Stomach (tissue), 8 donors: ENCODE measurements at regions not wholly inside any gene's neighbourhood (a gene's known extent, or its start where the extent isn't known, plus 50 kb on each side); places are given as distances from the start of the nearest gene placed in this dataset.
"Not testable (repeated sequence)": the region's sequence is repeated elsewhere in the genome, so short reads cannot be mapped to it uniquely, and the experiment has no call there.

Experiments
- DNase-seq, 2 donors: peaks; one replicate each; pipeline versions ENCODE4 v3.0.0 to v3.0.0-alpha.2; 2013 to 2019
- H3K27ac ChIP-seq, 5 donors: fragments of 200-600 bp in 4 of 5; sonication (generic) in 4 of 5; one replicate each; pipeline ENCODE4 v1.5.1; 2013 to 2019; ENCODE audit warnings: mild to moderate bottlenecking in 1 of 5, moderate library complexity in 1 of 5
- H3K27me3 ChIP-seq, 3 donors: fragments of 200-600 bp; sonication (generic); one replicate each; pipeline ENCODE4 v1.5.1; 2017 to 2019; ENCODE audit warnings: mixed run types in 1 of 3
- H3K36me3 ChIP-seq, 4 donors: fragments of 200-600 bp; sonication (generic); 1 replicate in 3 of 4; 2 replicates in 1 of 4; pipeline ENCODE4 v1.5.1; 2016 to 2019
- H3K4me1 ChIP-seq, 4 donors: fragments of 200-600 bp; sonication (generic); one replicate each; pipeline ENCODE4 v1.5.1; 2016 to 2019
- H3K4me3 ChIP-seq, 4 donors: fragments of 200-600 bp; sonication (generic) in 3 of 4; one replicate each; pipeline ENCODE4 v1.5.1; 2016 to 2019; ENCODE audit warnings: mild to moderate bottlenecking in 1 of 4
- H3K9me3 ChIP-seq, 4 donors: fragments of 200-600 bp; sonication (generic); one replicate each; pipeline ENCODE4 v1.5.1; 2016 to 2019
- EP300 ChIP-seq: sonication (generic); formaldehyde crosslinking; IDR thresholded peaks from one replicate; pipeline ENCODE4 v1.6.1; 2017; ENCODE audit warnings: antibody characterized with exemption
- POLR2A ChIP-seq, 4 donors: fragments of 450-650 bp; IDR thresholded peaks; one replicate each; pipeline ENCODE4 v1.6.1; 2016; ENCODE audit warnings: antibody characterized with exemption in 4 of 4, control low read depth in 2 of 4, mild to moderate bottlenecking in 1 of 4, moderate library complexity in 1 of 4
- POLR2AphosphoS5 ChIP-seq, 3 donors: sonication (generic); formaldehyde crosslinking; IDR thresholded peaks; one replicate each; pipeline ENCODE4 v1.6.1; 2016; ENCODE audit warnings: antibody characterized with exemption in 3 of 3
- WGBS, 5 donors: extraction: QIAGEN DNeasy Blood & Tissue Kit in 3 of 5; methylation state at CpG; one replicate each; pipeline versions ENCODE4 v1.1.5 to v1.1.7; 2013 to 2018; 5-methylcytosine and 5-hydroxymethylcytosine counted together
- intact Hi-C: fragments of 100-400 bp; cut with DNase I; formaldehyde crosslinking; loops from one replicate; pipeline ENCODE4 v1.15.1; 2023; ENCODE audit warnings: low total_unique reads
- TF ChIP-seq, protein P1 (sequence below), 7 experiments: fragments of 450-650 bp in 4 of 7; fragments of 200-600 bp in 3 of 7; sonication (generic) in 3 of 7; IDR thresholded peaks; one replicate each; pipeline ENCODE4 v1.5.1; 2016 to 2019; ENCODE audit warnings: antibody characterized with exemption in 7 of 7, control low read depth in 2 of 7, mild to moderate bottlenecking in 1 of 7
- donor health status: healthy with polysubstance abuse.
- donor health status: Bipolar disorder and iron deficiency.
- donor health status: healthy.

DNA sequence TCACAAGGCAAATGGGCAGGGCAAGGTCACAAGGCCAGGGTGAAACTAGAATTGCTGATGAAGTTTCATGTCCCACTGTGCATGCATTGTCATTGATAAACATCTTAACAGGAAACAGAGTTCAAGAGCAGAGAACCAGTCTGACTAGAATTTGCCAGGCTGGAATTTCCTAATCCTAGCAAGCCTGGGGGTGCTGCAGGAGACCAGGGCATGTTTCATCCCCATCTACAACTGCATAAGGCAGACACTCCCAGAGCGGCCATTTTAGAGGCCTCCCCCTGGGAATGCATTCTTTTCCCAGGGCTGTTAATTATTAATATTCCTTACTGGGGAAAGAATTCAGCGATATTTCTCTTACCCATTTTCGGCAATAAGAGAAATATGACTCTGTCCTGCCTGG lies 172.6 kb upstream of the XIST start:
- H3K36me3 ChIP-seq, H3K27me3 ChIP-seq, H3K4me3 ChIP-seq, intact Hi-C loops, DNase-seq, H3K27ac ChIP-seq, H3K4me1 ChIP-seq: not testable (repeated sequence)
- WGBS, 5 donors, result 86 to 100% (median 96%) methylated on average over 3 of the region's 3 CpGs
- H3K9me3 ChIP-seq, result peaks cover 0 to 14% (median 6%) of the 10 kb centered on the region in 4 donors

DNA sequence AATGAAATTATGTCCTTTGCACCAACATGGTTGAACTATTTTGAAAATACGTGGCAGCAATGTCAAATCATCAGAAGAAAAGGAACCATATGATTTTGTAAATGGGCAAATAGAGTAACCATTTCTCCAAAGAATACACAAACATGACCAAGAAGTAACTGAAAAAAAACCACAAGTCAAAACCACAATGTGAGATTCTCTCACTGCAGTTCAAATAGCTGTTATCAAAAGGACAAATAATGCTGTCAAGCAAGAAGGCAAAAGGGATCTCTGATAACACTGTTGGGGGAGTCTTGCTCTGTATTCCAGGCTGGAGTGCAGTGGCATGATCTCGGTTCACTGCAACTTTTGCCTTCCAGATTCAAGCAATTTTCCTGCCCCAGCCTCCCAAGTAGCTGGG lies 170.7 kb upstream of the XIST start:
- Histone ChIP-seq H3K4me1 (no peaks in the 10 kb centered on the region), H3K9me3 (peaks cover 0 to 14% (median 6%) of the 10 kb centered on the region in 4 donors), H3K4me3 (no peak overlapping the region), H3K27me3 (no peaks in the 10 kb centered on the region), H3K36me3 (no peaks in the 10 kb centered on the region), H3K27ac (no peak overlapping the region)
- 55 to 79% (median 75%) methylated on average over 2 of the region's 2 CpGs for WGBS, 5 donors
- intact Hi-C loops, result no loop called here
- no peak for DNase-seq
- TF ChIP-seq POLR2AphosphoS5 (IDR thresholded peaks at IDR 0.05), result no peak
- TF ChIP-seq, protein P1, sequence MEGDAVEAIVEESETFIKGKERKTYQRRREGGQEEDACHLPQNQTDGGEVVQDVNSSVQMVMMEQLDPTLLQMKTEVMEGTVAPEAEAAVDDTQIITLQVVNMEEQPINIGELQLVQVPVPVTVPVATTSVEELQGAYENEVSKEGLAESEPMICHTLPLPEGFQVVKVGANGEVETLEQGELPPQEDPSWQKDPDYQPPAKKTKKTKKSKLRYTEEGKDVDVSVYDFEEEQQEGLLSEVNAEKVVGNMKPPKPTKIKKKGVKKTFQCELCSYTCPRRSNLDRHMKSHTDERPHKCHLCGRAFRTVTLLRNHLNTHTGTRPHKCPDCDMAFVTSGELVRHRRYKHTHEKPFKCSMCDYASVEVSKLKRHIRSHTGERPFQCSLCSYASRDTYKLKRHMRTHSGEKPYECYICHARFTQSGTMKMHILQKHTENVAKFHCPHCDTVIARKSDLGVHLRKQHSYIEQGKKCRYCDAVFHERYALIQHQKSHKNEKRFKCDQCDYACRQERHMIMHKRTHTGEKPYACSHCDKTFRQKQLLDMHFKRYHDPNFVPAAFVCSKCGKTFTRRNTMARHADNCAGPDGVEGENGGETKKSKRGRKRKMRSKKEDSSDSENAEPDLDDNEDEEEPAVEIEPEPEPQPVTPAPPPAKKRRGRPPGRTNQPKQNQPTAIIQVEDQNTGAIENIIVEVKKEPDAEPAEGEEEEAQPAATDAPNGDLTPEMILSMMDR (IDR thresholded peaks at IDR 0.05), result no peak
- no peak for TF ChIP-seq EP300
- TF ChIP-seq POLR2A (IDR thresholded peaks at IDR 0.05), result no peak

DNA sequence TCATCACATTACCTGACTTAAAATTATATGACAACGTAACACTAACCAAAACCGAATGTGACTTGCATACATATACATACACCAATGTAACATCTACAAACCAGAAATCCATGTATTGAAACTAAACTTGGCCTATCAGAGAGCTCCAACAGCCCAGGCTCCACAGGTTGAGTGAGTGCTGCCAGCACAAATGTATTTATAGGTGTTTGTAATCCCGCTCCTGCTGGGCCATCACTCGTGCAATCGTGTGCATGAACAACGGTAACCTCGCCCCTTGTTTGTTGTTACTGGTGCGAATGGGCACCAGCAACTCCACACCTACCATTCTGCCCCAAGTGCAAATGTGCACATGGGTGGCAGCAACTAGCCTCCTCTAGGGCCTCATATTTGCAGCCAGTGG lies 165.7 kb upstream of the XIST start:
- Histone ChIP-seq H3K9me3 (peaks cover 0 to under 1% (median 0%) of the 10 kb centered on the region in 4 donors), H3K27me3 (no peaks in the 10 kb centered on the region), H3K4me3 (no peak overlapping the region), H3K4me1 (peaks cover 0 to 5% (median 0%) of the 10 kb centered on the region in 4 donors), H3K27ac (no peak overlapping the region), H3K36me3 (no peaks in the 10 kb centered on the region)
- intact Hi-C loops, result loop anchor here (5.0 kb wide), 1 partner anchor 161 kb away; no protein-coding TSS in a partner anchor
- WGBS, 5 donors, result 91 to 100% (median 96%) methylated on average over 2 to 8 of the region's 8 CpGs
- no peak for TF ChIP-seq POLR2AphosphoS5 (IDR thresholded peaks at IDR 0.05)
- TF ChIP-seq POLR2A (IDR thresholded peaks at IDR 0.05), result no peak
- TF ChIP-seq, protein P1 (IDR thresholded peaks at IDR 0.05), result no peak
- no peak for TF ChIP-seq EP300
- DNase-seq, result no peak

DNA sequence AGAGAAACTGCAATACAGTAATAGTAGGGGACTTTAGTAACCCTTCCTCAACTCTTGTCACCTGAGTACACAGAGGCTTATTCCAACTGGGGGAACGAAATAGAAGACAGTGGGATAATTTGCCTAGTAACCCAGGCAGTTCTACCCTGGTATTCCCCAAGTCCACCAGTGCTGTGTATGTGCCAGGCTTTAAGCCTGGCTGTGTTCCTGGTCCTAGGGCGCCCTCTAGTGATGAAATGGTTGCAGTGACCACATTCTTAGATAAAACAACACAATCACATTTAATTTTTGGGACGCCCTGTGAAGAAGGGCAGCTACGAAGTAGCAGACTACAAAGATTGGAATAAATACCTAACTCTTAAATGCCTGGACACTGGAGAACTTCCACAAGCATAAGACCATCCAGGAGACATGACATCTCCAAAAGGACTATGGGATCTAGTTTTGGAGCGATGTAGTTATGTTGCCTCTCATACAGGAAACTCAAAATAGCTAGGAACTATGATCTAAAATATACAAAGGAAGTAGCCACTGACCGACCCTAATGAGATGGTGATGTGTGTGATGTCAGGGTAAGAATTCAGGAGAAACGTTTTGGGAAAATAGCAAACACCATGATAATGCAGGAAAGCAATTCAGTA lies 163.0 kb upstream of the XIST start:
- intact Hi-C loops, result loop anchor here (5.0 kb wide), 1 partner anchor 158 kb away; no protein-coding TSS in a partner anchor
- 21 to 35% (median 23%) methylated on average over 7 of the region's 7 CpGs for WGBS, 5 donors
- no peaks in the 10 kb centered on the region for H3K27me3 ChIP-seq
- H3K27ac ChIP-seq, result no peak overlapping the region
- H3K9me3 ChIP-seq, result no peaks in the 10 kb centered on the region
- TF ChIP-seq POLR2AphosphoS5 (IDR thresholded peaks at IDR 0.05) (no peak), EP300 (no peak), POLR2A (IDR thresholded peaks at IDR 0.05) (no peak)
- TF ChIP-seq, protein P1 (IDR thresholded peaks at IDR 0.05), result peak in 5 of 7 experiments; percentile 32 to 81 (median 70)
- H3K36me3 ChIP-seq, result no peaks in the 10 kb centered on the region
- peak; percentile 73 to 89 for DNase-seq
- no peak overlapping the region for H3K4me3 ChIP-seq
- H3K4me1 ChIP-seq, result peaks cover 0 to 5% (median 0%) of the 10 kb centered on the region in 4 donors

DNA sequence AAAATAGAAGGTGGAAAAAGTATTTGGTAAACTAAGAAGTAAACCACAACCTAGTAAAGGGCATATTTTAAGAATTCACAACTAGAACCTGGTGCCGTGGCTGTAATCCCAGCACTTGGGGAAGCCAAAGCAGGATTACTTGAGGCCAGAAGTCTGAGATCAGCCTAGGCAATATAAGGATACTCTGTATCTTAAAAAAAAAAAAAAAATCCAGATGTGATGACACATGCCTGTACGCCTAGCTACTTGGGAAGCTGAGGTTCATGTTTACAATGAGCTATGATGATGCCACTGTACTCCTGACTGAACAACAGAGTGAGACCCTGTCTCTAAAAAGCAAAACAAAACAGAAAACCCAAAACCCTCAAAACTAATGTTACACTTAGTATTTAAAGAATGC lies 156.5 kb upstream of the XIST start:
- intact Hi-C loops, result no loop called here
- Histone ChIP-seq H3K27me3 (no peaks in the 10 kb centered on the region), H3K4me3 (no peak overlapping the region), H3K36me3 (peaks cover 0 to 20% (median 6%) of the 10 kb centered on the region in 4 donors), H3K27ac (no peak overlapping the region), H3K9me3 (no peaks in the 10 kb centered on the region), H3K4me1 (no peaks in the 10 kb centered on the region)
- 82 to 92% (median 89%) methylated on average over 2 of the region's 2 CpGs for WGBS, 5 donors
- TF ChIP-seq, protein P1 (IDR thresholded peaks at IDR 0.05), result no peak
- TF ChIP-seq POLR2AphosphoS5 (IDR thresholded peaks at IDR 0.05) (no peak), EP300 (no peak), POLR2A (IDR thresholded peaks at IDR 0.05) (no peak)
- no peak for DNase-seq
